ENCODE measurements at regions not wholly inside any gene's neighbourhood (a gene's known extent, or its start where the extent isn't known, plus 50 kb on each side); places are given as distances from the start of the nearest gene placed in this dataset.

DNA sequence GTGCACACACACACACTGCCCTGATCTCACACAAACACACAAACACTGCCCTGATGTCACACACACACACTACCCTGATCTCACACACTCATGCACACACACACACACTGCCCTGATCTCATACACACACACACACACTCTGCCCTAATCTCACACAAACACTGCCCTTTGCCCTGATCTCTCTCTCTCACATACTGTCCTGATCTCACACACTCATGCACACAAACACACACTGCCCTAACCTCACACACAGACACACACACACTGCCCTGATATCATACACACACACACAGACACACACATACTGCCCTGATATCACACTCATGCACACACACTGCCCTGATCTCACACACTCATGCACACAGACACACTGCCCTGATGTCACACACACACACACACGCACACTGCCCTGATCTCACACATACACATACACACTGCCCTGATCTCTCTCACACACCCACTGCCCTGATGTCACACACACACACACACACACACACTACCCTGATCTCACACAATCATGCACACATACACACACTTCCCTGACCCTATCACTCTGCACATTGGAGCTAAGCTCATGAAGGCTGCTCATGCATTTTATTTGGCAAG is 97.6 kb upstream of the DIO3 start:
- no peak for ATAC-seq (ENCODE audit: low read depth)
- H3K9me3 ChIP-seq (ENCODE audit: control insufficient read depth, insufficient read depth, low read length), result no peaks in the 10 kb centered on the region
- no peak for DNase-seq
- no peak overlapping the region for H3K23ac ChIP-seq (ENCODE audit: low read depth, low read length)
- no peak overlapping the region for H3K4ac ChIP-seq (ENCODE audit: low read depth, low read length)
- no peak overlapping the region for H2BK120ac ChIP-seq (ENCODE audit: low read depth, low read length)
- H2AK9ac ChIP-seq (replicated peaks; ENCODE audit: low read depth, low read length, poor library complexity), result peak overlapping the region; percentile 68
- peaks cover 30% of the 10 kb centered on the region for H3K27me3 ChIP-seq (ENCODE audit: control insufficient read depth, insufficient read depth, low read length)
- CTCF ChIA-PET, result no interaction called here
- no peak overlapping the region for H4K5ac ChIP-seq (ENCODE audit: low read depth, low read length)
- dilution Hi-C loops (cut with HindIII; ENCODE audit: low sequenced_read_pairs, unreplicated experiment) (no loop called here), in situ Hi-C loops (cut with MboI; ENCODE audit: low sequenced_read_pairs) (no loop called here), intact Hi-C loops (cut with micrococcal nuclease) (no loop called here)
- no peak overlapping the region for H2AK5ac ChIP-seq (ENCODE audit: low read depth, low read length)
- no peak overlapping the region for H3K56ac ChIP-seq (ENCODE audit: extremely low read depth, insufficient read depth, low read length)
- H3K4me2 ChIP-seq (ENCODE audit: low read depth, low read length), result no peak overlapping the region
- H4K8ac ChIP-seq (ENCODE audit: low read depth in 2 of 2, low read length in 2 of 2), result no peak overlapping the region
- BruUV-seq (replicated peaks), result no TSS peak
- H3K18ac ChIP-seq (ENCODE audit: low read depth, low read length), result no peak overlapping the region
- no peak overlapping the region for H3K4me3 ChIP-seq (ENCODE audit: insufficient read depth, low read depth, low read length)
- H2BK15ac ChIP-seq (ENCODE audit: low read depth, low read length), result no peak overlapping the region
- TF ChIP-seq, protein P1, sequence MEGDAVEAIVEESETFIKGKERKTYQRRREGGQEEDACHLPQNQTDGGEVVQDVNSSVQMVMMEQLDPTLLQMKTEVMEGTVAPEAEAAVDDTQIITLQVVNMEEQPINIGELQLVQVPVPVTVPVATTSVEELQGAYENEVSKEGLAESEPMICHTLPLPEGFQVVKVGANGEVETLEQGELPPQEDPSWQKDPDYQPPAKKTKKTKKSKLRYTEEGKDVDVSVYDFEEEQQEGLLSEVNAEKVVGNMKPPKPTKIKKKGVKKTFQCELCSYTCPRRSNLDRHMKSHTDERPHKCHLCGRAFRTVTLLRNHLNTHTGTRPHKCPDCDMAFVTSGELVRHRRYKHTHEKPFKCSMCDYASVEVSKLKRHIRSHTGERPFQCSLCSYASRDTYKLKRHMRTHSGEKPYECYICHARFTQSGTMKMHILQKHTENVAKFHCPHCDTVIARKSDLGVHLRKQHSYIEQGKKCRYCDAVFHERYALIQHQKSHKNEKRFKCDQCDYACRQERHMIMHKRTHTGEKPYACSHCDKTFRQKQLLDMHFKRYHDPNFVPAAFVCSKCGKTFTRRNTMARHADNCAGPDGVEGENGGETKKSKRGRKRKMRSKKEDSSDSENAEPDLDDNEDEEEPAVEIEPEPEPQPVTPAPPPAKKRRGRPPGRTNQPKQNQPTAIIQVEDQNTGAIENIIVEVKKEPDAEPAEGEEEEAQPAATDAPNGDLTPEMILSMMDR (conservative IDR thresholded peaks at IDR 0.05; ENCODE audit: low read depth, low read length), result no peak
- POLR2A ChIA-PET (ENCODE audit: unreplicated experiment), result no interaction called here
- no peak overlapping the region for H2AFZ ChIP-seq (replicated peaks; ENCODE audit: low read length, poor library complexity)
- H3K4me1 ChIP-seq (ENCODE audit: control insufficient read depth, insufficient read depth, low read length), result no peaks in the 10 kb centered on the region
- H3K27ac ChIP-seq (ENCODE audit: insufficient read depth, low read length), result no peak overlapping the region
- no peak overlapping the region for H4K91ac ChIP-seq (ENCODE audit: insufficient read depth, low read depth, low read length)
- no peaks in the 10 kb centered on the region for H3K36me3 ChIP-seq (ENCODE audit: control insufficient read depth, insufficient read depth, low read length)
- no peaks in the 10 kb centered on the region for H4K20me1 ChIP-seq (ENCODE audit: insufficient read depth, low read length)
- no peaks in the 10 kb centered on the region for H3K79me1 ChIP-seq (ENCODE audit: low read depth in 1 of 2, low read length in 2 of 2)
- H2BK20ac ChIP-seq (ENCODE audit: low read depth, low read length), result no peak overlapping the region
- 86% methylated on average over 1 of the region's 1 CpG; no CpG with 5 or more reads in 1 of the 2 experiments for WGBS, 2 experiments (ENCODE audit: extremely low coverage in 2 of 2, insufficient read length in 1 of 2)
- H3K9ac ChIP-seq (ENCODE audit: low read depth, low read length), result no peak overlapping the region
- no peak overlapping the region for H3K14ac ChIP-seq (replicated peaks; ENCODE audit: low read depth, low read length)
- H2BK5ac ChIP-seq (ENCODE audit: low read depth, low read length, poor library complexity, severe bottlenecking), result peak overlapping the region; percentile 7
- H3K9me1 ChIP-seq (ENCODE audit: insufficient read depth, low read length), result no peaks in the 10 kb centered on the region; the same call in 1 of the 2 replicates
